Fibroblast of skin of right biceps (primary cell): ENCODE measurements at regions not wholly inside any gene's neighbourhood (a gene's known extent, or its start where the extent isn't known, plus 50 kb on each side); places are given as distances from the start of the nearest gene placed in this dataset.

ENCODE experiments used
- DNase-seq: peaks from one replicate; pipeline ENCODE4 v3.0.0-alpha.2; 2013

DNA sequence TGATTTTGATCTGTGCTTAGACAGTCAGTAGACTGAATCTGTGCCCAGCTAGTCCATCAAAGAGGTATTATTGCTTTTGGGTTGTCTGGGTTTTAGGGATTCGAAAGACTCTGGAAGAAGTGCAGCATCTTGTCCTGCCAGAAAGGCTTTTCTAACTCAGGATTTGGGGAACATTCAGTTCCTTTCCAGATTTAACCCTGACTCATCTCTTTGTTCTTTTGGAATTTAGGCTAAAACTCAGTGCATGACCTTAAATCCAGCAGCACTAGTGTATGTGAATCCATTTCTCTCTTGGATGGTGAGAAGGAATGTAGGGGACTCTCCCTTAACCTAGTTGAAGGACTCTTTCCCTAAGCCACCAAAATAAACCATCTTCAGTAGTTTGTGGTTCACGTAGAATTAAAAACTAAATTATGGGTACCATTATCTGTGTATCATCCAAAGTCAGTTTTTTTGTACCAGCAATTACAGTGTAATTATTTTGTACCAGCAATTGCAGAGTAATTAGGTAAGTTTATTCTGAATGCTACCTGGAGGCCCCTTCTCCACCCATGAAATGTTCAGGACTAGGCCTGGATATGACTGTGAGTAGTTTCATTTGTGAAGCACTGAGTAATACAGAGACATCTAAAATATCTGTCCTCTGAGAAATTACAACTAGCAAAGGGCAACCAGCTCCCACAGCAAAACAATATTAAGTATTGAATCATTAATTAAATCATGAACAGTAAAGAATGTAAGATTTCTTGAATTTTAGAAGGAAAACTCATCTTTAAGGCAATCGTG, 384.0 kb downstream of the TMA16 start:
- no peak for DNase-seq

DNA sequence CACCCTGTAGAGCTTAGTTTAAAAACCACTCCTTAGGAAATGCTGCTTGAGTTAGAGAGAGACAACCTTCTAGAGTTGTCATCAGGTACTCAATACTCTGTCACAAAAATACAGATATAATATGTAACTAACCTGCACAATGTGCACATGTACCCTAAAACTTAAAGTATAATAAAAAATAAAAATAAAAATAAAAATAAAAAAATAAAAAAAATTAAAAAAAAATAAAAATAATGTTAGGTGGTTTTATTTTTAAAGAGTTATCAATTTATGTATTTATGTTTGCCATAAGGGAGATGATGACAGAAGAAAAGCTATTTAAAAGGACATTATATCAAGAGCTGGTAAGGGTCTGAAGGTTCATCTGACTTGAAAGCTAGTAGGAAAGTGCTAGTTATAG, 397.9 kb downstream of the TMA16 start:
- no peak for DNase-seq

DNA sequence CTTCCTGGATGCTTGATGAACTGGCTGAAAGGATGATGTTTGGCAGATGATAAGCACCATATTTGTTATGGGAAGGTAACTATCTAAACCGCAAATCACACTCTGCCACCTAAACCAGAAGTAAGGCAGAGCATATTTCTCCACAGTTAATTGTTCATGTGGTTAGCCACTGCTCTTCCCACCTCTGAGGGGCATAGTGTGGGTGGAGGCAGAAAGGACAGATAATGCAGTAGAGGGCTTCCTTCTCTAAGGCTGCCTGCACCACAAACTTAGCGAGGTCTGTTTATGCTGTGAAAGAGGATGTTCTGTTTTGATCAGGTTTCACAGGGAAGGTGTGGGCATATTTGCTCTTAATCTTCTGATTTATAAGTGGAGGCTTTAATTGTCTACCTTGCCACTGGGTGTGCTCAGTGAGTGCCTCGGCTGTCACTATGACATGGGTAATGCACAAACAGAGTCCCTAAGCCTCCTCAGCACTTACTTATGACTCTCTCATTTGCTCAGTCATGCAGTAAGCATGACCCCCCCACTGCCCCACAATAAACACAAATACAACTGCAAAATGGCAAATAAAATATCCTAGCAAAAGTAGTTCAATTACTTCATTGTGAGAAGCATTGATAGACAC, 401.0 kb downstream of the TMA16 start:
- no peak for DNase-seq

DNA sequence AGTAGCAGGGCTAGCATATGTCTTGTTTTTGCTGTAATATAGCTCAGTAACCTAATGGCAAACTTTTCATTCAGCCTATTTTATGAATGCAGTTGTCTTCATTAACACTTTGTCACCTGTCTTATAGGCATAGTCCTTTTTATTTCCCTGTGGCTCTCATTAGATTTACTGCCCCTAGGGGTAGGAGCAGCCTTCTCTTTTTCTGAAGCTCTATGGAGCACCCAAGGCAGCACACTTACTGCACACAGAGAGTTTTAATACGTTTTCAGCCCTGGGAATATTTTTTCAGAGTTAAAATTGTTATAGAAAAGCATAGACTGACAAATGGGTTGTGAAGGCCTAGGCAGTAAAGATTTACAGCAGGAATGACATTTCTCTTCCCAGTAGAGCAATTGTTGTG, 406.8 kb downstream of the TMA16 start:
- no peak for DNase-seq

DNA sequence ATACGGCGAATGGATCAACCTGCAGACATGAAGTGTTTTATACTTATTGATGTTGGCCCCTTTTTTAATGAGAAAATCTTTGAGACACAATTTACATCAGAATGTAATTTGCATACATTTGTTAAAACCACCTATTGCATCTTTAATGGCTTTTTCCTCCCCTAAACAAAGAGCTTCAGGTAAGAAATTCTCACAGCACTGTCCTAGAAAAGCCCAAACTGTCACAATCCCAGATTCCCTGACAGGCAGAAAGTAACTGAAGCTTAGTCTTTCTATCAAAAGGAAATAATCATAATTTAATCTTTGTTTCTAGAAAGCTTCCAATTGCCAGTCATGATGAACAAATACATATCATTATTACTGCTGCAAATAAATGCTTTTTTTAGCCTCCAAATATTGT, 407.9 kb downstream of the TMA16 start:
- DNase-seq = no peak

DNA sequence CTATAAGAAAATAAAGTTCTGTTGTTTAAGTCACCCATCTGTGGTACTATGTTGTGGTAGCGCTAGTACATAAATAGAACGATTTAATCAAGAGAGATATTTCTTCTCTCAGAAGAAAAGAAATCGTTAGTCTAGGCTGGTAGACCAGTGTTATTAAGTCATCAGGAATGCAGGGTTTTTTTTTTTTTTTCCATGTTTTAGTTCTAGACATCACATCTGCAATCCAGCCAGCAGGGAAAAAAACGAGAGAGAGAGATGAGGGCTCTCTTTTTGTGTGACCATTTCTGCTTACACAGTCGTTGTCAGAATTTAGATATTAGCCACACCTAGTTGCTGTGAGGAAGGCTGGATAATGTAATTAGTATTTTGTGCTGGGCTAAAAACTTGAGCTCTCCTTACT, 417.4 kb downstream of the TMA16 start:
- no peak for DNase-seq

DNA sequence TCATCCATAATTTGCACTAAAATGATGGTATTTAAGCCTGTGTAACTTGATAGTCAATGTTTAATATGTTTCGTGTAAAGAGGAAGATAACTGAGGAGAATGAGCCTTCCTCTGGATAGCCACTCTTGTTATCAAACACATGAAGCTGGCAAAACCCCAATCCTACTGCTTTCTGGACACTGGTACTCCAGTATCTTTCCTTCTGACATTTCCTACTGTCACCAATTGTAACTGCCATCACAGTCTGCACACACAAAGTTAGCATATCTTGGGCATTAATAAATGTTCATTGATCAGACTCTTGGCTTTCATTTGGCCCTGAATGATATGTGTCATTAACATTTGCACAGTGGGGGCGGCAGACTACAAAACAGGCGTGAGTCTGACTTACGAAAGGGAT, 419.1 kb downstream of the TMA16 start:
- no peak for DNase-seq

DNA sequence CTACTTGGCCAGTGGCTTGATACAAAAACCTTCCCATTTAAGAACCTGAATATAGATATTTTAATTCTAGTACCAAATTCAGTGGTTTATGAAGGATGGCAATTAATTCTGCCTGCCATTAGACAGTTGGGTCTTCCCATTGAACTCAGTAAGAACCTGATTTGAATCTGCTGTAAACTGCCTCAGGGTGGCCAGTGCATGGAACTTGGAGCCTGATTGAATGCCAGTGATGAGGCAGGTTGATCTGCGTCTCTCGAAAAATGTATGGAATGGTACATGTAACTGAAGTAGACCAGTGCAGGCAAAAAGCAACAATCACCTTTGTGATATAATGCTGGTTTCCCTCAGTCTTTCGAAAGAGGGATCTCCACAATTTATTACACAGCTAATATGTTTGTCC, 421.4 kb downstream of the TMA16 start:
- no peak for DNase-seq

DNA sequence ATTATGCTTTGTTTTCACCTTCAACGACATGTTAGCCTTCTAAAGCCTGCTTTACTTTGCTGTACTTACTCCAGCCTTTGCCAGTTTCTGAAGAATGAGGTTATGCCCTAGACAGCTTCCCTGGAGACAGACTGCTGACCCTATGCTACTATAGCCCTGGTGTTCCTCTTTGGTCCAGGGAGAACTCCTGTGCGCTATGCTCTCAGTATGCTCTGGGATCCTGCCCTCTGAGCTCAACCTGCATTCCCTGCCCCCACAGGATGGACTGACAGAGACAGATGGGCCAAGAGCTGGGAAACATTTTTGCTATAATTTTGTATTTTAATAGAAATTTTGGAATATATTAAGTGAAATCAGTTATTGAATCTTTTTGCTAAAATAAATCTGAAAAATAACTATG, 425.9 kb downstream of the TMA16 start:
- DNase-seq = no peak

DNA sequence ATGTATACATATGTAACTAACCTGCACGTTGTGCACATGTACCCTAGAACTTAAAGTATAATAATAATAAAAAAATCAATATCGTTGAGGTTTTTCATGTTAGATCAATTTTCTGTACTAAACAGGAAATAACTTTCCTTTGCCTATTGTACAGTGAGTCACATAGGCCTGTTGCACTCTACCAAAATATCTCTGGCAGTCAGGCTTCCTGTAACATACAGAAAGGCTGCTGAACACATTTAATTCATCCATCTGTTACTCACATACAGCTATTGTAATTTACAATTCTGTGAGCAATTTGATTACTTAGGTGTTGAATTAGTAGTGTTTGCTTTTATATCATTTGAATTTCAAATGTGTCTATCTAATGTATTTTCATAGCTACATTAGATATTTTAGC, 427.8 kb downstream of the TMA16 start:
- DNase-seq = no peak

DNA sequence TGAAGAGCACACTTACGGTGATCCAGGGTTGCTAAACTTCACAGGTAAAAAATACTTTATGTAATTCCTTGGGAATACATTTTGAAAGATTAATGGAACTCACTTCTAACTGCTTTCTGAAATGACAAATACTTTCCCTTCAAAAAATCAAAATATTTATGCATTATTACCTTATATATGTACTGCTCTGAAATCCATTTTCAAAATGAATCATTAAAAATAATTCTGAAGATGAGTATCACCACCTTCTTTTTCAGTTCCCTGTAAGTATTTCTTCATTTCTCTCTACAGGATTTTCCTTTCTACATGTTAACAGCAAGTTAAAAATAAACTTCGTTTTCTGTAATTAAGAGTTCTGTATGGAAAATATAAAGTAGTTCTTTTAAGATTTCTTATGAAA, 428.6 kb downstream of the TMA16 start:
- DNase-seq = no peak

DNA sequence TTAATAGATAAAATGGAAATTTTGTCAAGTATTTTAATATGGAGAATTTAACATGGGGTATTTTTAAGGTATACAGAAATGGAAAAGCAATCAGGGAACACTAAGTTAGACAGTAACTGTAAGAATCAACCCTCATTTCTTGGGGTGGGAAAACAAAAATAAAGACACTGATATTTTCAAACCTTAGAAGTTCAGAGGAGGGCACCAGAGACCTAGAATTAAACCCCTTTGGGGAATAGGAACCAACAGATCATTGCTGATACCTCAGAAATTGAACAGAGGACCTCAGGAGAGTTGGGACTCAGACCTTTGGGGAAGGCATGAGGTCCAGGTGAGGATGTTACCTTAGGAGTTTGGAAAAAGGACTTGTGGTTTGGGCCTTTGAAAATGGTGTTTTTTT, 435.6 kb downstream of the TMA16 start:
- DNase-seq = no peak

DNA sequence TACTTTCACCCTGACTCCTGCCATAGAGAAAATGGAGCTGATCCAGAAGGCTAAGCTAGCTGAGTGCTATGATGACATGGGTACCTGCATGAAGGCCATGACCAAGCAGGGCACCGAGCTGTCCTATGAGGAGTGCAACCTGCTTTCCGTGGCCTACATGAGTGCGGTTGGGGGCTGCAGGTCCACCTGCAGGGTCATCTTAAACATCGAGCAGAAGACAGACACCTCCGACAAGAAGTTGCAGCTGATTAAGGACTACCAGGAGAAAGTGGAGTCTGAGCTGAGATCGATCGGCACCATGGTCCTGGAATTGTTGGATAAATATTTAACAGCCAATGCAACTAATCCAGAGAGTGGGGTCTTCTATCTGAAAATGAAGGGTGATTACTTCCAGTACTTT, 438.0 kb downstream of the TMA16 start:
- DNase-seq = no peak

DNA sequence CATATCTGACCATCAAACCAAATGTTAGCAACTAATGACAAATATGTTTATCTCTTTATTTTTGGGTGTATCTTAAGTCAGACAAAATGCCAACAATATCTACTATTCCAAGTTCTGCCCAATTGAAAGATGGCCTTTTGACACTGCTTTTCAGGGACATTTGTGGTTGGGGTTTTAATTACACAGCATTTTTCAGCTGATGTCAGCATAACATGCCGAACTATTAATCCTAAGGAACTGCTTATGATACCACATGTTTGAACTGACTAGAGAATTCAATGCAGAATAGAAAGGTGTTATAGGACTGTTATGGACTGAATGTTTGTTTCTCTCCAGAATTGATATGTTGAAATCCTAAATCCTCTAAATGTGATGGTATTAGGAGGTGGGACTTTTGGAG, 445.1 kb downstream of the TMA16 start:
- no peak for DNase-seq

DNA sequence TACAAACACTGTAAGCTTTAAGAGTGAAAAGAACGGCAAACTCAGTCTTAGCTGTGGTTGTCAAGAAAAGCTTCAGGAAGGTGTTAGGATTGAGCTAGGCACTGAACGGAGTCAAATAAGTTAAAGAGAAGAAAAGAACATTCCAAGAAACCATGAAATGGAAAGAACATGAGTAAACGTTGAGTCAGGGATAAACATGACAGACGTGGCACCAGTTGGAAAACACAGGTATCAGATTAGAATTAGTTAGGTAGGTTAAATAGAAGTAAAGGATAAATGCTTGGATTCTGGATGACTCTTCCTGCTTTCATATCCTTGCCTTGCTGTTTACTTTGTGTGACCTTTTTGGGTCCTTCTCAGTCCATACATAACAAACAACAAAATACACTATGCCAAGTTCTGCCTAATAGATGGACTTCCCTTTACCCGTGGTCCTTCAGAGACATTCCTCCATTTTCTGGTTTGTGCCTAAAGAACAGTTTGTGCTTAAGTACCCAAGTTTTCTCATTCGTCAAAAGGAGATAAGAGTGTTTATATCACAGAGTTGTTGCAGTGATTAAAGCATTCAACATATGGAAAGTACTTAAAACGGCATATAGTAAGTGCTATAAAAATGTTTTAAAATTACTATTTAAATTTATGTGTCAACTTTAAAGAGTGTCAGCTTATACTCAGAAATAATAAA, 446.9 kb downstream of the TMA16 start:
- DNase-seq = no peak

DNA sequence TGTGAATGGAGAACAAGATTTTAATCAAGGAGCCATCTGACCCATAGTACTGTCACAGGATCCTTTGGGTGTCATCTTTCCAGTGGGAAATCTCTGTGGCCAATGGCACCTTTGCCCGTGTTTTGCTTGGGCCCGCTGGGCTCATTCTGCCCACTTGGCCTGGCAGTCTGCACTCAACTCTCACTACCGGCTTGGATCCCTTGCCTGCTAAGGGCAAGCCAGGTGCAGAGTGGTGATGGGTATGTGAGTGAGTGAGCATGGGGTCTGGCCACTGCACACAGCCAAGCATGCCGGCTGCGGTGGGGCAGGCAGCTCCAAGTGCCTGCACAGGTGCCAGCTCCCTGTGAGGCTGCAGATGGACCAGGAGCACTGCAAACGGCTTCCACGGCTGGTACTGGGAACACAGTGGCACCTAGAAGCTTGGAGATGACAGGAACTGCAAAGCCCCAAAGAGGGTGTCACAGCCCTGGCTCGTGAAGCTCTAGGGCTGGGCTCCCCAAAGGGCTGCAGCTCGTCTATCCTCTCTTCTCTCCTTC, 454.5 kb downstream of the TMA16 start:
- DNase-seq = no peak

DNA sequence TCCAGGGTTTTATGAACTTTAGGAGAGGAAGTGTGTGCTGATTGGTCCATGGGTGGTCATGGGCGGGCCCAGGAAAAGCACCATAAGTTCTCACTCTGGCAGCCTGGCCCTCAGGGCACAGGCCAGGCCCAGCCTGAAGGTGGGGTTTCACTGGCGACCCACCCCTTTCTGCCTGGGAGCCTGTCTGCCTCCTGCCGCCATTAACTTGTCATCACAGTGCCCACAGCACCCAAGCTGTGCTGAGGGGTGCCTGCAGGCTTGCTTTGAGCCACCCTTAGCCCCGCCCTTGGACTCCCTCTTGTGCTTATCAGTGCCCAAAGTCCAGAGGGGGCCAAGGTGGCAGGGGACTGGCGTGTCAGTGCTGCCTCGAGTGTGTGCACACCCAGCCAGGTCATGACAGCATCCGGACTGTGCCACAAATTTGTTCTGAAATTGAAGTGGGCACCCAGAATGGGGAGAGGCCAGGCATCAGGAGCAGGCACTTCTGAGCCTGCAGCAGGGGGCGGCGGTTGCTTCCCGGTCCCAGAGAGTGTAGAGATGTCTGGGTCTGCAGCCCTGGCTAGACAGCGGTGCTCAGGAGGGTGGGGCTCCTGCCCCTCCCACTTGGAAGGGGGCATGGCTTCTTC, 455.6 kb downstream of the TMA16 start:
- no peak for DNase-seq

DNA sequence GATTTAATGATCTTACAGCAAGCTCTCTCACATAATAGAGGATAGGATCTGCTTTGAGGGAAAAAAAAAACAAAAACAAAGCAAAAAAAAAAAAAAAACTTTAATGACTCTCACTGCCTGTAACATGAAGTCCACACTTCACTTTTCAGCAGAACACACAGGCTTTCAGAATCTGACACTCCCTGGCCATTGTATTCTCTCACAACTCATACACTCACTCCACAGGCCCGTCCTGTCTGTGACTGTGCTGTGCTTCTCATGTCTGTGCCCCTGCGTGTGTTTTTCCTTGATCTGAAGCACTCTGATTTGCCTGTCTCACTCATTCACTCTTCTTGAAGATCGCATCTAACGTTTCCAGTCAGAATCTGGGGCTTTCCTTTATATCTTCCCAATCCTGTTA, 460.8 kb downstream of the TMA16 start:
- no peak for DNase-seq

DNA sequence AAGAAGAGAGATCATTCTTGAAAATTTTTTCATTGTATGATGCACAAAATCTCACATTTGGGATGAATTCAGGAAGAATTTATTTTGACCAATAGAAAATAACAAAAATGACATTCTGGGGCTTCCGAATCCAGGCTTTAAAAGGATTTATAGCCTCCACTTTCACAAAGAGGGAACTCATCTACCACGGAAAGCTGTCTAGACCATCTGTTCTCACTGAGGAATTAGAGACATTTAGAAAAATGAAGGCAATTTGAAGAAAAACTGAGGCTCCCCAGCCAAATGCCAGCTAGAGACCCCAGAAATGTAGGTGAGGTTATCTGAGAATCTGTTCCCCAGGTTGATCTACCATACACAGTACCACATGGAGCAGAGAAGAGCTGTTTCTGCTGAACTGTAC, 464.3 kb downstream of the TMA16 start:
- DNase-seq = no peak

DNA sequence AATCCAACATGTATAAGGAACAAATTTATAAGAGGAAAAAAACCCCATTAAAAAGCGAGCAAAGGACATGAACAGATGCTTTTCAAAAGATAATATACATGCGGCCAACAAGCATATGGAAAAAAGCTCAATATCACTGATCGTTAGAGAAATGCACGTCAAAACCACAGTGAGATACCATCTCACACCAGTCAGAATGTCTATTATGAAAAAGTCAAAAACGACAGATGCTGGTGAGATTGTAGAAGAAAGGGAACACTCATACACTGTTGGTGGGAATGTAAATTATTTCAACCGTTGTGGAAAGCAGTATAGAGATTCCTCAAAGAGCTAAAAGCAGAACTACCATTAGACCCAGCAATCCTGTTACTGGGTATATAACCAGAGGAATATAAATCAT, 465.4 kb downstream of the TMA16 start:
- DNase-seq = no peak

DNA sequence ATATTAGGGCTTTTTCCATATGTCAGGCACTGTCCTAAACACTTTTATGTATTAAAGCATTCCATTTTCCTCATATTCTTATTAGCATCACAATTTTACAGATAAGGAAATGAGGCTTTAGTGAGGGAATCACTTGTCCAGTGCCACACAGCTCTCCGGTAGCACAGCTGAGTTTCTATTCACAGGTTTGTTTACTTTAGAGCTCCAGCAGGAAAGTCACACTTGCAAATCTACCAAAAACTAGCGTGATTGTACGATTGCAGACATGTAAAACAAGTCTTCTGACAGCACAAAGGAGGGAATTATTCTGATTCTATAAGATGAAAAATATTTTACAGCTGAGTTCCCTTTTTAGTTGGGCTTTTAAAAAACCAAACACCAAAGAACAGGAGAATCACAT, 472.1 kb downstream of the TMA16 start:
- no peak for DNase-seq

DNA sequence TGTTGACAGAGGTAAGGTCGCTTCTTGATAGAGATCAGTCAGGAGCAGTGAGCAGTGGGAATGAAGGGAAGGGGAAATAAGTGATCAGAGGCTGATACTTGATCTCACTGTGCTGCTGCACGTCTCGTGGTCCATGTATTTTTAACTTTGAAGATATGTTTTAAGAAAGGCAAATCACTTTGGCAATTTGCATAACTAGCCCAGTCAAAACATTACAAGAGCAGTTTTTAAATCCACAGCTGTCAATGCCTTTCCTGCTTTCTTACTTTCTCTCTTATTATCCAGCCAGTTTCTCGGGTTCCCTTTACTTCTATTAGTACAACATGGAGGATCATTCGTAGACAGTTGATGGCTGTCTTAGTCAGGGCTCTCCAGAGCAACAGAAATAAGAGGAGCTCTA, 472.8 kb downstream of the TMA16 start:
- DNase-seq = no peak

DNA sequence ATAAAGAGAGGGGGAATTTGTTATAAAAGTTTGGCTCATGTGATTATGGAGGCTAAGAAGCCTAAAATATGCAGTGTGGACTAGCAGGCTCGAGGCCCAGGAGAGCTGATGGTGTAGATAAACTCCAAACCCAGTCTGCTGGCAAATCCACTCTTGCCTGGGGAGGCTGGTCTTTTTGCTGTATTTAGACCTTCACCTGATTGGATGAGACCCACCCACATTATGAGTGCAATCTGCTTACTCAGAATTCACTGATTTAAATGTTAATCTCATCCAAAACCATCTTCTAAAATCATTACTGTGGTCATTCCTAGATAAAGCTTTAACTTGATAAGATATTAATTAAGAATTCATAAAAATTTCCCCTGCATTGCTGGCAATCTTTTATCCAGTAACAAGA, 473.2 kb downstream of the TMA16 start:
- no peak for DNase-seq

DNA sequence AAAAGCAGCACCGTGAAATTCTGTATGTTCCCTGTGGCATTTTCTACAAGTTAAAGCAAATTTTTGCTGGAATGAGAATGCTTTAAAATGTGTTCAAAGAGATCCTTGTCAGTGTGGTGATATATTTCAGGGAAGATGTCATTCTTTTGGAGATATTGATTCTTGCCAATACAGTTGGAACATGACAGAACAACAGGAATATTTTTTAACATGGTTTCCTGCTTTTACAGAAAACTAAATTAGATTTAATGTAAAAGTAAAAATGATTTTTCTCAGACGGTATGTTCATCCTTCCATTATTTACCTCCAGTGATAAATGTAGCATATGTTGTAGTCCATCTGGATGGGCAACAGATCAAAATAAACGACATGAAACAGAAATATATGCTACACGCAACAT, 474.8 kb downstream of the TMA16 start:
- no peak for DNase-seq
